Thymus (tissue), 11 donors: ENCODE measurements at regions not wholly inside any gene's neighbourhood (a gene's known extent, or its start where the extent isn't known, plus 50 kb on each side); places are given as distances from the start of the nearest gene placed in this dataset.

Experiments used
- DNase-seq, 9 donors: peaks; one replicate each; pipeline ENCODE4 v3.0.0-alpha.2; 2013; ENCODE audit warnings: low spot score in 9 of 9, low read depth in 6 of 9, missing footprints in 1 of 9
- H3K27ac ChIP-seq, 2 donors: one replicate each; pipeline ENCODE4 v1.5.1; 2013; ENCODE audit warnings: control low read depth in 1 of 2, low read depth in 1 of 2, low read length in 1 of 2, mild to moderate bottlenecking in 1 of 2, moderate library complexity in 1 of 2
- H3K27me3 ChIP-seq, 2 donors: one replicate each; pipeline ENCODE4 v1.5.1; 2013; ENCODE audit warnings: low read length in 1 of 2; ENCODE audit not compliant: control insufficient read depth in 2 of 2, insufficient read depth in 1 of 2
- H3K36me3 ChIP-seq, 2 donors: one replicate each; pipeline ENCODE4 v1.5.1; 2013; ENCODE audit warnings: low read length in 1 of 2, mild to moderate bottlenecking in 1 of 2, moderate library complexity in 1 of 2; ENCODE audit not compliant: control insufficient read depth in 2 of 2, insufficient read depth in 2 of 2
- H3K4me1 ChIP-seq, 2 donors: one replicate each; pipeline ENCODE4 v1.5.1; 2013; ENCODE audit warnings: low read length in 2 of 2; ENCODE audit not compliant: control insufficient read depth in 2 of 2, insufficient read depth in 2 of 2
- H3K4me3 ChIP-seq, 2 donors: one replicate each; pipeline ENCODE4 v1.5.1; 2013; ENCODE audit warnings: low read length in 2 of 2, control low read depth in 1 of 2, mild to moderate bottlenecking in 1 of 2
- H3K9me3 ChIP-seq, 2 donors: one replicate each; pipeline ENCODE4 v1.5.1; 2013; ENCODE audit warnings: low read length in 1 of 2, mild to moderate bottlenecking in 1 of 2; ENCODE audit not compliant: control insufficient read depth in 2 of 2, insufficient read depth in 1 of 2
- WGBS: extraction: QIAGEN DNeasy Blood & Tissue Kit; methylation state at CpG from one replicate; pipeline ENCODE4 v1.1.7; 2013; 5-methylcytosine and 5-hydroxymethylcytosine counted together
- donor health status: healthy.

GRCh38 chr5:107286447-107287098, 384.2 kb downstream of the EFNA5 start:
- 96% methylated on average over 7 of the region's 7 CpGs for WGBS
- H3K4me1 ChIP-seq, result no peaks in the 10 kb centered on the region
- no peak overlapping the region for H3K4me3 ChIP-seq
- no peak for DNase-seq
- H3K27ac ChIP-seq, result no peak overlapping the region
- H3K27me3 ChIP-seq, result no peaks in the 10 kb centered on the region
- H3K9me3 ChIP-seq, result no peaks in the 10 kb centered on the region
- H3K36me3 ChIP-seq, result no peaks in the 10 kb centered on the region

GRCh38 chr5:107285772-107286171, 385.0 kb downstream of the EFNA5 start:
- Histone ChIP-seq H3K27ac (no peak overlapping the region), H3K27me3 (no peaks in the 10 kb centered on the region), H3K9me3 (no peaks in the 10 kb centered on the region), H3K36me3 (no peaks in the 10 kb centered on the region), H3K4me3 (no peak overlapping the region), H3K4me1 (no peaks in the 10 kb centered on the region)
- no peak for DNase-seq
- WGBS, result 79% methylated on average over 6 of the region's 6 CpGs

- 95% methylated on average over 3 of the region's 3 CpGs for WGBS
- Histone ChIP-seq H3K4me1 (no peaks in the 10 kb centered on the region), H3K27ac (no peak overlapping the region), H3K36me3 (no peaks in the 10 kb centered on the region), H3K27me3 (no peaks in the 10 kb centered on the region), H3K9me3 (no peaks in the 10 kb centered on the region), H3K4me3 (no peak overlapping the region)
- no peak for DNase-seq
Measured at GRCh38 chr5:107284822-107285525, 385.8 kb downstream of the EFNA5 start.

- Histone ChIP-seq H3K27me3 (no peaks in the 10 kb centered on the region), H3K36me3 (no peaks in the 10 kb centered on the region), H3K27ac (no peak overlapping the region), H3K4me1 (no peaks in the 10 kb centered on the region), H3K4me3 (no peak overlapping the region), H3K9me3 (no peaks in the 10 kb centered on the region)
- WGBS, result 98% methylated on average over 2 of the region's 2 CpGs
- DNase-seq, result no peak
Measured at GRCh38 chr5:107282061-107282460, 388.7 kb downstream of the EFNA5 start.

- 85% methylated on average over 4 of the region's 4 CpGs for WGBS
- H3K9me3 ChIP-seq, result no peaks in the 10 kb centered on the region
- no peak overlapping the region for H3K27ac ChIP-seq
- no peaks in the 10 kb centered on the region for H3K27me3 ChIP-seq
- DNase-seq, result no peak
- H3K4me1 ChIP-seq, result no peaks in the 10 kb centered on the region
- no peaks in the 10 kb centered on the region for H3K36me3 ChIP-seq
- no peak overlapping the region for H3K4me3 ChIP-seq
Measured at GRCh38 chr5:107278774-107279173, 392.0 kb downstream of the EFNA5 start.

- no peak overlapping the region for H3K4me3 ChIP-seq
- H3K27ac ChIP-seq, result no peak overlapping the region
- DNase-seq, result no peak
- no peaks in the 10 kb centered on the region for H3K4me1 ChIP-seq
- H3K9me3 ChIP-seq, result no peaks in the 10 kb centered on the region
- no peaks in the 10 kb centered on the region for H3K36me3 ChIP-seq
- H3K27me3 ChIP-seq, result no peaks in the 10 kb centered on the region
- WGBS, result 93% methylated on average over 5 of the region's 5 CpGs
Measured at GRCh38 chr5:107277485-107278125, 393.1 kb downstream of the EFNA5 start.

- no peak overlapping the region for H3K4me3 ChIP-seq
- DNase-seq, result no peak
- H3K36me3 ChIP-seq, result no peaks in the 10 kb centered on the region
- WGBS, result 44% methylated on average over 1 of the region's 1 CpG
- no peaks in the 10 kb centered on the region for H3K27me3 ChIP-seq
- H3K27ac ChIP-seq, result no peak overlapping the region
- H3K4me1 ChIP-seq, result no peaks in the 10 kb centered on the region
- H3K9me3 ChIP-seq, result no peaks in the 10 kb centered on the region
Measured at GRCh38 chr5:107275333-107275732, 395.4 kb downstream of the EFNA5 start.

GRCh38 chr5:107274571-107274970, 396.2 kb downstream of the EFNA5 start:
- H3K27me3 ChIP-seq, result no peaks in the 10 kb centered on the region
- WGBS, result 92% methylated on average over 1 of the region's 1 CpG
- no peak overlapping the region for H3K27ac ChIP-seq
- DNase-seq, result no peak
- H3K36me3 ChIP-seq, result no peaks in the 10 kb centered on the region
- no peak overlapping the region for H3K4me3 ChIP-seq
- H3K4me1 ChIP-seq, result no peaks in the 10 kb centered on the region
- no peaks in the 10 kb centered on the region for H3K9me3 ChIP-seq

- no peak overlapping the region for H3K27ac ChIP-seq
- WGBS, result 84% methylated on average over 4 of the region's 4 CpGs
- H3K36me3 ChIP-seq, result no peaks in the 10 kb centered on the region
- no peaks in the 10 kb centered on the region for H3K9me3 ChIP-seq
- H3K27me3 ChIP-seq, result no peaks in the 10 kb centered on the region
- H3K4me3 ChIP-seq, result no peak overlapping the region
- no peak for DNase-seq
- H3K4me1 ChIP-seq, result no peaks in the 10 kb centered on the region
Measured at GRCh38 chr5:107272954-107273353, 397.8 kb downstream of the EFNA5 start.
